Liver (tissue), 8 donors: ENCODE measurements at regions not wholly inside any gene's neighbourhood (a gene's known extent, or its start where the extent isn't known, plus 50 kb on each side); places are given as distances from the start of the nearest gene placed in this dataset.

Experiments used
- DNase-seq: peaks from one replicate; pipeline ENCODE4 v3.0.0-alpha.2; 2017; ENCODE audit warnings: low spot score
- H3K27ac ChIP-seq, 2 donors: one replicate each; pipeline ENCODE4 v1.7.0; 2013; ENCODE audit warnings: inconsistent platforms in 2 of 2, low read length in 2 of 2, control low read depth in 1 of 2, low read depth in 1 of 2, mild to moderate bottlenecking in 1 of 2
- H3K27me3 ChIP-seq, 4 donors: one replicate each; pipeline versions ENCODE4 v1.6.1 to v1.7.0; 2013; ENCODE audit warnings: low read length in 3 of 4, inconsistent platforms in 1 of 4, mild to moderate bottlenecking in 1 of 4, moderate library complexity in 1 of 4; ENCODE audit not compliant: control insufficient read depth in 4 of 4, insufficient read depth in 4 of 4
- H3K36me3 ChIP-seq, 4 donors: one replicate each; pipeline versions ENCODE4 v1.6.1 to v1.7.0; 2013; ENCODE audit warnings: low read length in 3 of 4, mild to moderate bottlenecking in 3 of 4, low read depth in 1 of 4, moderate library complexity in 1 of 4; ENCODE audit not compliant: control insufficient read depth in 4 of 4, insufficient read depth in 3 of 4
- H3K4me1 ChIP-seq, 4 donors: one replicate each; pipeline versions ENCODE4 v1.6.1 to v1.7.0; 2013; ENCODE audit warnings: low read length in 3 of 4, mild to moderate bottlenecking in 3 of 4, moderate library complexity in 1 of 4; ENCODE audit not compliant: control insufficient read depth in 4 of 4, insufficient read depth in 4 of 4
- H3K4me3 ChIP-seq, 3 donors: one replicate each; pipeline versions ENCODE4 v1.6.1 to v1.7.0; 2013; ENCODE audit warnings: low read length in 3 of 3, control low read depth in 1 of 3, low read depth in 1 of 3, mild to moderate bottlenecking in 1 of 3
- H3K9ac ChIP-seq, 2 donors: one replicate each; pipeline ENCODE4 v1.7.0; 2013; ENCODE audit warnings: low read length in 2 of 2, mild to moderate bottlenecking in 2 of 2, moderate library complexity in 2 of 2, control low read depth in 1 of 2, low read depth in 1 of 2
- H3K9me3 ChIP-seq, 4 donors: one replicate each; pipeline versions ENCODE4 v1.6.1 to v1.7.0; 2013; ENCODE audit warnings: low read length in 3 of 4; ENCODE audit not compliant: control insufficient read depth in 4 of 4
- EGR1 ChIP-seq, 2 donors: IDR thresholded peaks; 2 replicates each; pipeline ENCODE4 v1.6.1; 2016 to 2018; ENCODE audit warnings: antibody characterized with exemption in 2 of 2, low read depth in 2 of 2
- FOXA1 ChIP-seq: IDR thresholded peaks from 2 replicates; pipeline ENCODE4 v1.6.1; 2016; ENCODE audit warnings: antibody characterized with exemption
- FOXA2 ChIP-seq: IDR thresholded peaks from 2 replicates; pipeline ENCODE4 v1.6.1; 2016; ENCODE audit warnings: antibody characterized with exemption
- GABPA ChIP-seq, 2 donors: IDR thresholded peaks in 1 of 2; conservative IDR thresholded peaks in 1 of 2; 2 replicates each; pipeline ENCODE4 v1.6.1; 2016; ENCODE audit warnings: antibody characterized with exemption in 2 of 2, mild to moderate bottlenecking in 1 of 2, moderate library complexity in 1 of 2
- HNF4A ChIP-seq, 2 donors: conservative IDR thresholded peaks; 2 replicates each; pipeline ENCODE4 v1.6.1; 2016; ENCODE audit warnings: antibody characterized with exemption in 2 of 2, mild to moderate bottlenecking in 2 of 2
- HNF4G ChIP-seq: IDR thresholded peaks from 2 replicates; pipeline ENCODE4 v1.6.1; 2016; ENCODE audit warnings: antibody characterized with exemption
- JUND ChIP-seq, 2 donors: IDR thresholded peaks; 2 replicates each; pipeline ENCODE4 v1.6.1; 2016; ENCODE audit warnings: antibody characterized with exemption in 2 of 2
- NR2F2 ChIP-seq: IDR thresholded peaks from 2 replicates; pipeline ENCODE4 v1.6.1; 2016; ENCODE audit warnings: antibody characterized with exemption
- RAD21 ChIP-seq, 2 donors: IDR thresholded peaks; 2 replicates each; pipeline ENCODE4 v1.6.1; 2016; ENCODE audit warnings: antibody characterized with exemption in 2 of 2, mild to moderate bottlenecking in 2 of 2
- RXRA ChIP-seq, 2 donors: IDR thresholded peaks; 2 replicates each; pipeline ENCODE4 v1.6.1; 2017 to 2018; ENCODE audit warnings: antibody characterized with exemption in 2 of 2, mild to moderate bottlenecking in 1 of 2
- SP1 ChIP-seq: IDR thresholded peaks from 2 replicates; pipeline ENCODE4 v1.6.1; 2018; ENCODE audit warnings: antibody characterized with exemption, mild to moderate bottlenecking
- TAF1 ChIP-seq: conservative IDR thresholded peaks from 2 replicates; pipeline ENCODE4 v1.6.1; 2016; ENCODE audit warnings: antibody characterized with exemption, mild to moderate bottlenecking
- YY1 ChIP-seq: IDR thresholded peaks from 2 replicates; pipeline ENCODE4 v1.6.1; 2016; ENCODE audit warnings: antibody characterized with exemption, mild to moderate bottlenecking
- WGBS: extraction: QIAGEN DNeasy Blood & Tissue Kit; methylation state at CpG from one replicate; pipeline ENCODE4 v1.1.7; 2013; 5-methylcytosine and 5-hydroxymethylcytosine counted together
- TF ChIP-seq, protein P1 (sequence below): fragments of 150-350 bp; IDR thresholded peaks from 2 replicates; pipeline ENCODE4 v1.5.1; 2017; ENCODE audit warnings: improper control_type of control experiment, low read depth, low read length; ENCODE audit not compliant: missing input control
- TF ChIP-seq, protein P2 (sequence below): IDR thresholded peaks from 2 replicates; pipeline ENCODE4 v1.6.1; 2016; ENCODE audit warnings: antibody characterized with exemption
- TF ChIP-seq, protein P3 (sequence below): IDR thresholded peaks from 2 replicates; pipeline ENCODE4 v1.6.1; 2016; ENCODE audit warnings: antibody characterized with exemption, mild to moderate bottlenecking
- TF ChIP-seq, protein P4 (sequence below): IDR thresholded peaks from 2 replicates; pipeline ENCODE4 v1.6.1; 2016; ENCODE audit warnings: antibody characterized with exemption
- TF ChIP-seq, protein P5 (sequence below): IDR thresholded peaks from 2 replicates; pipeline ENCODE4 v1.6.1; 2016; ENCODE audit warnings: antibody characterized with exemption
- donor health status: healthy.
- donor health status: healthy.
- donor health status: healthy.
- donor health status: healthy.
- donor health status: healthy.

DNA sequence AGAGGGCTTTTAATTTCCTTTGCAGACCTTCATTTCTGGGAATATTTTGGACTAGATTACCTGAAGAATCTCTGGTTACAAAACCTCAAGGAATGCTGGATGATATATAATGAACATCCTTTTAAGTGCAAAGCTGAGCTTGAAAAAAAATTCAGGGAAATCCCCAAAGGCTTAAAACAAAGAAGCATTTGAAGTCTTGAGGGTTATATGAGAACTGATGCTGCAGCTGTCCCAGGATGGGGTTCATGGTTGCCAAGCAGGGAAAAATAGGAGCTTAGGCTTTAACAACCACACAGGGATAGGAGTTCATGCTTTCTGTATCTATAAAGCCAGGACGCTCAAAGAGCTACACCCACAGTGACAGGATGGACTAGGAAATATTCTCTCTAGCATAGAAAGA is 150.4 kb upstream of the IRX5 start:
- DNase-seq: no peak
- WGBS: 56% methylated on average over 1 of the region's 1 CpG
- no peaks in the 10 kb centered on the region for H3K27me3 ChIP-seq

DNA sequence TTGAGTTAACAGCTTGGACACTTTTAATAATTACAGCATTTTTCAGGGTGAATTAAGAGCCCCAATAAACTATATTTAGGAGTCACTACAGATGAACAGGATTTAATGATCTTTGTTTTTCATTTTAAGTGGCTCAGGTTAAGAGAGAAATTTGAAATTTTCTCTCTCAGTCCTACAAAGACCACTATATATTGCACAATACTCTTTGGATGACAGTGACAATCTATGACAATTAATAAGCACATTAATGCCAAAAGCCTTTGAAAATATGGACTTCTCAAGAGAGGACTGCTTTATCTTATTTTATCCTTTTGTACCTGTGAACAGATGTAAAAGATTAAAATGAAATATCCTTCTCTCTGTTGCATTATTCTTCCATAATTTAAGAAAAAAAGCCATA is 151.1 kb upstream of the IRX5 start:
- no peak overlapping the region for H3K9ac ChIP-seq
- H3K27ac ChIP-seq: no peak overlapping the region

More for the DNA sequence above, 150.4 kb upstream of the IRX5 start:
- H3K27ac ChIP-seq: no peak overlapping the region
- no peak overlapping the region for H3K4me3 ChIP-seq
- H3K9ac ChIP-seq: no peak overlapping the region
- no peaks in the 10 kb centered on the region for H3K4me1 ChIP-seq
- H3K36me3 ChIP-seq: no peaks in the 10 kb centered on the region
- no peak for TF ChIP-seq RXRA (IDR thresholded peaks at IDR 0.05)
- no peak for TF ChIP-seq FOXA2
- no peak for TF ChIP-seq HNF4A (conservative IDR thresholded peaks at IDR 0.05)
- TF ChIP-seq, protein P1, sequence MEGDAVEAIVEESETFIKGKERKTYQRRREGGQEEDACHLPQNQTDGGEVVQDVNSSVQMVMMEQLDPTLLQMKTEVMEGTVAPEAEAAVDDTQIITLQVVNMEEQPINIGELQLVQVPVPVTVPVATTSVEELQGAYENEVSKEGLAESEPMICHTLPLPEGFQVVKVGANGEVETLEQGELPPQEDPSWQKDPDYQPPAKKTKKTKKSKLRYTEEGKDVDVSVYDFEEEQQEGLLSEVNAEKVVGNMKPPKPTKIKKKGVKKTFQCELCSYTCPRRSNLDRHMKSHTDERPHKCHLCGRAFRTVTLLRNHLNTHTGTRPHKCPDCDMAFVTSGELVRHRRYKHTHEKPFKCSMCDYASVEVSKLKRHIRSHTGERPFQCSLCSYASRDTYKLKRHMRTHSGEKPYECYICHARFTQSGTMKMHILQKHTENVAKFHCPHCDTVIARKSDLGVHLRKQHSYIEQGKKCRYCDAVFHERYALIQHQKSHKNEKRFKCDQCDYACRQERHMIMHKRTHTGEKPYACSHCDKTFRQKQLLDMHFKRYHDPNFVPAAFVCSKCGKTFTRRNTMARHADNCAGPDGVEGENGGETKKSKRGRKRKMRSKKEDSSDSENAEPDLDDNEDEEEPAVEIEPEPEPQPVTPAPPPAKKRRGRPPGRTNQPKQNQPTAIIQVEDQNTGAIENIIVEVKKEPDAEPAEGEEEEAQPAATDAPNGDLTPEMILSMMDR: no peak
- TF ChIP-seq FOXA1: no peak
- TF ChIP-seq, protein P2, sequence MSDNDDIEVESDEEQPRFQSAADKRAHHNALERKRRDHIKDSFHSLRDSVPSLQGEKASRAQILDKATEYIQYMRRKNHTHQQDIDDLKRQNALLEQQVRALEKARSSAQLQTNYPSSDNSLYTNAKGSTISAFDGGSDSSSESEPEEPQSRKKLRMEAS: no peak
- TF ChIP-seq NR2F2: no peak
- no peak for TF ChIP-seq RAD21 (IDR thresholded peaks at IDR 0.05)
- no peak for TF ChIP-seq SP1
- no peak for TF ChIP-seq YY1
- TF ChIP-seq TAF1: no peak
- no peaks in the 10 kb centered on the region for H3K9me3 ChIP-seq

DNA sequence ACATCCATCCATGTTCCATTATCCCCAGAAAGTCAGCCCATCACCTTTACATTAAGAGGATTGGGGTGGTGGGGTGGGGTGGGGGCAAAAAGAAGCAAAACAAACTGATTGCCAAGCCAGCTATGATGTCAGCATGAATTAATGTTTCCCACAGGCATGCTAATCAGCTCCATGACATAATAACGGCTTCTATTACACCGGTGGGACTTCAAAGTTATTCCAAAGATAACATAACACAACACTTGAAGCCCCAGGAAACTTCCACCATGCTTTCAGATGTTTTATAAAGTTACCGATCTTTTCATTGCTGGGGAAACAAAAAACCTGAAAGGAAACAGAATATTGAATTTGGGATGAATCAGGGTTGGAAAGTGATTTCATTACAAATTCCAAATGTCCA is 155.9 kb upstream of the IRX5 start:
- H3K9ac ChIP-seq: no peak overlapping the region
- H3K27me3 ChIP-seq: no peaks in the 10 kb centered on the region
- H3K4me3 ChIP-seq: no peak overlapping the region
- WGBS: 81% methylated on average over 3 of the region's 3 CpGs
- TF ChIP-seq FOXA2 (no peak), GABPA (IDR thresholded peaks at IDR 0.05 in 1 of 2, conservative IDR thresholded peaks at IDR 0.05 in 1 of 2) (no peak), RXRA (IDR thresholded peaks at IDR 0.05) (no peak), EGR1 (IDR thresholded peaks at IDR 0.05; ENCODE audit: low read depth in 2 of 2) (no peak), JUND (IDR thresholded peaks at IDR 0.05) (no peak), NR2F2 (no peak), HNF4A (conservative IDR thresholded peaks at IDR 0.05) (no peak), HNF4G (no peak), SP1 (no peak), YY1 (no peak), TAF1 (no peak), FOXA1 (no peak)
- TF ChIP-seq, protein P3, sequence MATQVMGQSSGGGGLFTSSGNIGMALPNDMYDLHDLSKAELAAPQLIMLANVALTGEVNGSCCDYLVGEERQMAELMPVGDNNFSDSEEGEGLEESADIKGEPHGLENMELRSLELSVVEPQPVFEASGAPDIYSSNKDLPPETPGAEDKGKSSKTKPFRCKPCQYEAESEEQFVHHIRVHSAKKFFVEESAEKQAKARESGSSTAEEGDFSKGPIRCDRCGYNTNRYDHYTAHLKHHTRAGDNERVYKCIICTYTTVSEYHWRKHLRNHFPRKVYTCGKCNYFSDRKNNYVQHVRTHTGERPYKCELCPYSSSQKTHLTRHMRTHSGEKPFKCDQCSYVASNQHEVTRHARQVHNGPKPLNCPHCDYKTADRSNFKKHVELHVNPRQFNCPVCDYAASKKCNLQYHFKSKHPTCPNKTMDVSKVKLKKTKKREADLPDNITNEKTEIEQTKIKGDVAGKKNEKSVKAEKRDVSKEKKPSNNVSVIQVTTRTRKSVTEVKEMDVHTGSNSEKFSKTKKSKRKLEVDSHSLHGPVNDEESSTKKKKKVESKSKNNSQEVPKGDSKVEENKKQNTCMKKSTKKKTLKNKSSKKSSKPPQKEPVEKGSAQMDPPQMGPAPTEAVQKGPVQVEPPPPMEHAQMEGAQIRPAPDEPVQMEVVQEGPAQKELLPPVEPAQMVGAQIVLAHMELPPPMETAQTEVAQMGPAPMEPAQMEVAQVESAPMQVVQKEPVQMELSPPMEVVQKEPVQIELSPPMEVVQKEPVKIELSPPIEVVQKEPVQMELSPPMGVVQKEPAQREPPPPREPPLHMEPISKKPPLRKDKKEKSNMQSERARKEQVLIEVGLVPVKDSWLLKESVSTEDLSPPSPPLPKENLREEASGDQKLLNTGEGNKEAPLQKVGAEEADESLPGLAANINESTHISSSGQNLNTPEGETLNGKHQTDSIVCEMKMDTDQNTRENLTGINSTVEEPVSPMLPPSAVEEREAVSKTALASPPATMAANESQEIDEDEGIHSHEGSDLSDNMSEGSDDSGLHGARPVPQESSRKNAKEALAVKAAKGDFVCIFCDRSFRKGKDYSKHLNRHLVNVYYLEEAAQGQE: no peak
- TF ChIP-seq, protein P1: no peak
- TF ChIP-seq, protein P4, sequence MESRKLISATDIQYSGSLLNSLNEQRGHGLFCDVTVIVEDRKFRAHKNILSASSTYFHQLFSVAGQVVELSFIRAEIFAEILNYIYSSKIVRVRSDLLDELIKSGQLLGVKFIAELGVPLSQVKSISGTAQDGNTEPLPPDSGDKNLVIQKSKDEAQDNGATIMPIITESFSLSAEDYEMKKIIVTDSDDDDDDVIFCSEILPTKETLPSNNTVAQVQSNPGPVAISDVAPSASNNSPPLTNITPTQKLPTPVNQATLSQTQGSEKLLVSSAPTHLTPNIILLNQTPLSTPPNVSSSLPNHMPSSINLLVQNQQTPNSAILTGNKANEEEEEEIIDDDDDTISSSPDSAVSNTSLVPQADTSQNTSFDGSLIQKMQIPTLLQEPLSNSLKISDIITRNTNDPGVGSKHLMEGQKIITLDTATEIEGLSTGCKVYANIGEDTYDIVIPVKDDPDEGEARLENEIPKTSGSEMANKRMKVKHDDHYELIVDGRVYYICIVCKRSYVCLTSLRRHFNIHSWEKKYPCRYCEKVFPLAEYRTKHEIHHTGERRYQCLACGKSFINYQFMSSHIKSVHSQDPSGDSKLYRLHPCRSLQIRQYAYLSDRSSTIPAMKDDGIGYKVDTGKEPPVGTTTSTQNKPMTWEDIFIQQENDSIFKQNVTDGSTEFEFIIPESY: no peak
- TF ChIP-seq, protein P5, sequence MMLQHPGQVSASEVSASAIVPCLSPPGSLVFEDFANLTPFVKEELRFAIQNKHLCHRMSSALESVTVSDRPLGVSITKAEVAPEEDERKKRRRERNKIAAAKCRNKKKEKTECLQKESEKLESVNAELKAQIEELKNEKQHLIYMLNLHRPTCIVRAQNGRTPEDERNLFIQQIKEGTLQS: no peak
- peaks cover 0 to 3% (median 0%) of the 10 kb centered on the region in 4 donors for H3K9me3 ChIP-seq
- no peak for DNase-seq
- no peaks in the 10 kb centered on the region for H3K36me3 ChIP-seq
- H3K4me1 ChIP-seq: no peaks in the 10 kb centered on the region
- no peak overlapping the region for H3K27ac ChIP-seq

More for the DNA sequence above, 151.1 kb upstream of the IRX5 start:
- no peak overlapping the region for H3K4me3 ChIP-seq
- H3K27me3 ChIP-seq: no peaks in the 10 kb centered on the region
- H3K4me1 ChIP-seq: no peaks in the 10 kb centered on the region
- H3K36me3 ChIP-seq: no peaks in the 10 kb centered on the region
- no peak for DNase-seq
- TF ChIP-seq HNF4A (conservative IDR thresholded peaks at IDR 0.05): no peak
- no peaks in the 10 kb centered on the region for H3K9me3 ChIP-seq
